ENCODE measurements at regions not wholly inside any gene's neighbourhood (a gene's known extent, or its start where the extent isn't known, plus 50 kb on each side); places are given as distances from the start of the nearest gene placed in this dataset.
"Not testable (repeated sequence)": the region's sequence is repeated elsewhere in the genome, so short reads cannot be mapped to it uniquely, and the experiment has no call there.

DNA sequence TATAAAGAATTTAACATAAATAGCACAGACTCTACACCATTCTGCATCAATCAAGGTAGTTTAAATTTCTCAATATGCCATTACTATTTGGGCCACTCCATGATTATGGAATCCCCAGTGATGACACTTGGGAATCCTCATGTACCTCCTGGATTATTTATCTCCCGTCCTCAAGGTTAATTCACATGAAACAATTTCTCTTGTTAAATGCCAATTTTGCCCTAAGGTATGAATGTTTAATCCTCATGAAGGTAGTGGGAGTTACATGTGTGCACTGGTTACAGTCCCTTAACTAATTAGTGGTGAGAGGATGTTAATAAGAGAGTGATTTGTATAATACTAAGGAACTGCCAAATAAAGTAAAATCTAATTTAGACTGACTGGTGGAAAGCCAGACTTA is 372.3 kb upstream of the MDFIC2 start:
- 9% methylated on average over 1 of the region's 1 CpG for WGBS (ENCODE audit: low lambda C conversion rate)
- Histone ChIP-seq H3K27ac (ENCODE audit: low read depth in 2 of 2, low read length in 1 of 2) (no peak overlapping the region), H3K27me3 (ENCODE audit: insufficient read depth) (no peaks in the 10 kb centered on the region), H3K4me1 (ENCODE audit: control insufficient read depth in 1 of 2, insufficient read depth in 2 of 2, low read depth in 1 of 2, low read length in 1 of 2) (no peaks in the 10 kb centered on the region), H3F3A (replicated peaks; ENCODE audit: insufficient read depth) (no peaks in the 10 kb centered on the region), H3K9me3 (no peaks in the 10 kb centered on the region), H3K4me2 (no peak overlapping the region), H3K9ac (no peak overlapping the region), H3K36me3 (replicated peaks in 1 of 2; ENCODE audit: control insufficient read depth in 1 of 2, insufficient read depth in 2 of 2, low read length in 1 of 2) (no peaks in the 10 kb centered on the region), H4K20me1 (ENCODE audit: insufficient read depth) (no peaks in the 10 kb centered on the region), H3K4me3 (ENCODE audit: low read depth in 2 of 2, low read length in 1 of 2) (no peak overlapping the region), H3K9me2 (no peaks in the 10 kb centered on the region), H3K79me2 (ENCODE audit: insufficient read depth) (no peaks in the 10 kb centered on the region), H2AFZ (ENCODE audit: low read depth) (no peak overlapping the region)
- TF ChIP-seq, protein P1, sequence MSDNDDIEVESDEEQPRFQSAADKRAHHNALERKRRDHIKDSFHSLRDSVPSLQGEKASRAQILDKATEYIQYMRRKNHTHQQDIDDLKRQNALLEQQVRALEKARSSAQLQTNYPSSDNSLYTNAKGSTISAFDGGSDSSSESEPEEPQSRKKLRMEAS (IDR thresholded peaks at IDR 0.05; ENCODE audit: low read depth) = no peak
- no peak for TF ChIP-seq RFX5 (IDR thresholded peaks at IDR 0.05; ENCODE audit: low read length)
- no peak for TF ChIP-seq MXI1 (IDR thresholded peaks at IDR 0.05; ENCODE audit: low read depth, low read length)
- no peak for TF ChIP-seq RCOR1 (IDR thresholded peaks at IDR 0.05; ENCODE audit: low read length)
- TF ChIP-seq, protein P2, sequence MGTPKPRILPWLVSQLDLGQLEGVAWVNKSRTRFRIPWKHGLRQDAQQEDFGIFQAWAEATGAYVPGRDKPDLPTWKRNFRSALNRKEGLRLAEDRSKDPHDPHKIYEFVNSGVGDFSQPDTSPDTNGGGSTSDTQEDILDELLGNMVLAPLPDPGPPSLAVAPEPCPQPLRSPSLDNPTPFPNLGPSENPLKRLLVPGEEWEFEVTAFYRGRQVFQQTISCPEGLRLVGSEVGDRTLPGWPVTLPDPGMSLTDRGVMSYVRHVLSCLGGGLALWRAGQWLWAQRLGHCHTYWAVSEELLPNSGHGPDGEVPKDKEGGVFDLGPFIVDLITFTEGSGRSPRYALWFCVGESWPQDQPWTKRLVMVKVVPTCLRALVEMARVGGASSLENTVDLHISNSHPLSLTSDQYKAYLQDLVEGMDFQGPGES (IDR thresholded peaks at IDR 0.05; ENCODE audit: low read depth, low read length) = no peak
- no peak for TF ChIP-seq USF1 (IDR thresholded peaks at IDR 0.05; ENCODE audit: borderline replicate concordance, low read depth)
- TF ChIP-seq GATA2 (CRISPR knock-in tag; IDR thresholded peaks at IDR 0.05) = no peak
- no peak for TF ChIP-seq MEF2A (IDR thresholded peaks at IDR 0.05; ENCODE audit: borderline replicate concordance, low read depth)
- TF ChIP-seq CTCF (IDR thresholded peaks at IDR 0.05) = no peak
- no peak for TF ChIP-seq NRF1 (IDR thresholded peaks at IDR 0.05; ENCODE audit: low read depth, low read length)
- TF ChIP-seq SIN3A (IDR thresholded peaks at IDR 0.05; ENCODE audit: borderline replicate concordance, low read depth, low read length) = no peak
- TF ChIP-seq JUND (IDR thresholded peaks at IDR 0.05) = no peak
- TF ChIP-seq TAF1 (IDR thresholded peaks at IDR 0.05; ENCODE audit: borderline replicate concordance, low read depth, low read length) = no peak
- TF ChIP-seq, protein P3, sequence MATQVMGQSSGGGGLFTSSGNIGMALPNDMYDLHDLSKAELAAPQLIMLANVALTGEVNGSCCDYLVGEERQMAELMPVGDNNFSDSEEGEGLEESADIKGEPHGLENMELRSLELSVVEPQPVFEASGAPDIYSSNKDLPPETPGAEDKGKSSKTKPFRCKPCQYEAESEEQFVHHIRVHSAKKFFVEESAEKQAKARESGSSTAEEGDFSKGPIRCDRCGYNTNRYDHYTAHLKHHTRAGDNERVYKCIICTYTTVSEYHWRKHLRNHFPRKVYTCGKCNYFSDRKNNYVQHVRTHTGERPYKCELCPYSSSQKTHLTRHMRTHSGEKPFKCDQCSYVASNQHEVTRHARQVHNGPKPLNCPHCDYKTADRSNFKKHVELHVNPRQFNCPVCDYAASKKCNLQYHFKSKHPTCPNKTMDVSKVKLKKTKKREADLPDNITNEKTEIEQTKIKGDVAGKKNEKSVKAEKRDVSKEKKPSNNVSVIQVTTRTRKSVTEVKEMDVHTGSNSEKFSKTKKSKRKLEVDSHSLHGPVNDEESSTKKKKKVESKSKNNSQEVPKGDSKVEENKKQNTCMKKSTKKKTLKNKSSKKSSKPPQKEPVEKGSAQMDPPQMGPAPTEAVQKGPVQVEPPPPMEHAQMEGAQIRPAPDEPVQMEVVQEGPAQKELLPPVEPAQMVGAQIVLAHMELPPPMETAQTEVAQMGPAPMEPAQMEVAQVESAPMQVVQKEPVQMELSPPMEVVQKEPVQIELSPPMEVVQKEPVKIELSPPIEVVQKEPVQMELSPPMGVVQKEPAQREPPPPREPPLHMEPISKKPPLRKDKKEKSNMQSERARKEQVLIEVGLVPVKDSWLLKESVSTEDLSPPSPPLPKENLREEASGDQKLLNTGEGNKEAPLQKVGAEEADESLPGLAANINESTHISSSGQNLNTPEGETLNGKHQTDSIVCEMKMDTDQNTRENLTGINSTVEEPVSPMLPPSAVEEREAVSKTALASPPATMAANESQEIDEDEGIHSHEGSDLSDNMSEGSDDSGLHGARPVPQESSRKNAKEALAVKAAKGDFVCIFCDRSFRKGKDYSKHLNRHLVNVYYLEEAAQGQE (IDR thresholded peaks at IDR 0.05; ENCODE audit: low read depth, low read length) = no peak
- TF ChIP-seq TEAD4 (IDR thresholded peaks at IDR 0.05; ENCODE audit: borderline replicate concordance, insufficient read depth) = no peak
- TF ChIP-seq POLR2AphosphoS5 (IDR thresholded peaks at IDR 0.05; ENCODE audit: low read depth, low read length) = no peak
- no peak for TF ChIP-seq TCF12 (IDR thresholded peaks at IDR 0.05)
- no peak for TF ChIP-seq FOXJ3 (CRISPR knock-in tag; IDR thresholded peaks at IDR 0.05)
- CTCF ChIA-PET = no interaction called here
- no peak for DNase-seq
- POLR2A ChIA-PET = no interaction called here

- H3K27ac ChIP-seq (ENCODE audit: low read depth in 2 of 2, low read length in 1 of 2); DNase-seq; H3K9me3 ChIP-seq; H4K20me1 ChIP-seq (ENCODE audit: insufficient read depth); CTCF ChIA-PET; H3K9ac ChIP-seq; H3K9me2 ChIP-seq; POLR2A ChIA-PET; H2AFZ ChIP-seq (ENCODE audit: low read depth); H3F3A ChIP-seq (replicated peaks; ENCODE audit: insufficient read depth); H3K36me3 ChIP-seq (replicated peaks in 1 of 2; ENCODE audit: control insufficient read depth in 1 of 2, insufficient read depth in 2 of 2, low read length in 1 of 2); H3K4me1 ChIP-seq (ENCODE audit: control insufficient read depth in 1 of 2, insufficient read depth in 2 of 2, low read depth in 1 of 2, low read length in 1 of 2); H3K4me2 ChIP-seq; H3K4me3 ChIP-seq (ENCODE audit: low read depth in 2 of 2, low read length in 1 of 2); H3K79me2 ChIP-seq (ENCODE audit: insufficient read depth); H3K27me3 ChIP-seq (ENCODE audit: insufficient read depth): not testable (repeated sequence)
- WGBS (ENCODE audit: low lambda C conversion rate) = 51% methylated on average over 3 of the region's 3 CpGs
These were observed 363.4 kb upstream of the MDFIC2 start for GRCh38 chr3:70675810-70676209.
